Kidney tubule cell (primary cell): ENCODE measurements at regions not wholly inside any gene's neighbourhood (a gene's known extent, or its start where the extent isn't known, plus 50 kb on each side); places are given as distances from the start of the nearest gene placed in this dataset.
"Not testable (repeated sequence)": the region's sequence is repeated elsewhere in the genome, so short reads cannot be mapped to it uniquely, and the experiment has no call there.

ENCODE experiments used
- DNase-seq: peaks from one replicate; pipeline ENCODE4 v3.0.0-alpha.2; 2018; ENCODE audit warnings: low spot score

DNA sequence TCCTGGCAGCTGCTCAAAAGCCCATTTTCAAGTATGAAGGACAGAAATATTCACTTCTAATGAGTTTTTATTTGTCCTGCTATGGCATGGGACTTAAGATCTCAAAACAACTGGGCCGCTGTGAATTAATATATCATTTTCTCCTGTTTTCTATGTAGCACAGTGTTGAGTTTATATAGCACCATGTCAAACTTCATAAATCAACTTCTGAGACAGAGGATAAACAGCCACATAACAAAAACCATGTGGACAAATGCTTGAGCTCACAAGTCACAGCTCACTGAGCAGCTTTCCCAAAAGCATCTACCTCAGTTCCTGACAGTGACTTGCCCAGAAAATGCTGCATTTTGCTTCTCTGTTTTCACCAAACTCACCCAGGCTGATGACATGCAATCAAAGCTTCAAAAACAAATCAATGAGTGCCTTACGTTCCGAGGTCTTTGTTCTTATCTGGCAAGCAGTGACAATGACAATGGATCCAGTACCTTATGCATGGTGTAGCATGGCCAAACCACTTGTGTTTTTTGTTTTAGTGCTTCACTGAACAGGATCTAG is 722.6 kb downstream of the LRRIQ3 start:
- DNase-seq: peak; percentile 19

DNA sequence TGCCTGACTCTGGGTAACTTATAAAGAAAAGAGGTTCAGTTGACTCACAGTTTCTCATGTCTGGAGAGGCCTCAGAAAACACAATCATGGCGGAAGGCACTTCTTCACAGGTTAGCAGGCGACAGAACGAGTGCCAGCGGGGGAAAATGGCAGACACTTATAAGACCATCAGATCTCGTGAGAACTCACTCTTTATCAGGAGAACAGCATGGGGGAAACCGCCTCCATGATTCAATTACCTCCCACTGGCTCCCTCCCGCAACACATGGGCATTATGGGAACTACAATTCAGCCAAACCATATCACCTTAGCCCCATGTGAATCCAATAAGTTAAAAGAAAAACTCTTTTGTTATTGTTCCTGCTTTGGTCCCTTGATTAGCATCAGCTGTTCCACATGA is 725.2 kb downstream of the LRRIQ3 start:
- DNase-seq: no peak

DNA sequence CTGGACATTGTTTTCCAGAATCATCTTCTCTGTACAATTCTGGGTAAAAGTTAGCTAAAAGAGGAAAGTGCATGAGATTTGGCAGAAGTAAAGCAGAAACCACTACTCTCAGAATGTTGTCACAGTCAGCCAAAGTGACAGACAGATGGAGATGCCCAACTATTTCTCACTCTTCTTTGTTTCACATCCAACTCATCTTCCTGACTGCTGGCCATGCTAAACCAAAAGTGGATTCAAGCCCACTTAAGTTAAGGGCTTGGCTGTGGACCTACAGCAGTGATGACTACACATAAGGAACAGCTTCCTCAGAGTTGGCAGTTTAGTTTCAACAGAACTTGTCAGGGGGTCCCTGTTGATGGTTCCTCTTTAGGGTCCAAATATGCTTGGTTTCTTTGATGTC is 730.2 kb downstream of the LRRIQ3 start:
- DNase-seq: no peak

DNA sequence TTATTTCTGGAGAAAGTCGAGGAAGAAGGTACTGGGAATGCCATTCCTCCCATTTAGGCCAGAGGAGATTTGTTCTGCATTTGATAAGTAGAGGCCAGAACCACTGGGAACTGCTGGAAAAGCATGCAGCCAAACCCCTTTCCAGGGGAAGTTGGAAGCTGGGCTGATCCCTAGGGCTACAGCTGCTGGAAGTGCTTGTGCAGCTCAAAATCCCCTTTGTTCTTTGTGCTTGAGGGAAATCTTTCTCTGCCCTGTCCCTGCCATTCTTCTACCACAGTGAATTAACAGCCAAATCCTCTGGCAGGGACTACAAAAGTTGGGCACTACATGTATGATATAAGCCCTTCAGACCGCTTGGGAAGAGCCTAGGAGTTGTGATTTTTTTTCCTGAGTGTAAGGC is 734.1 kb downstream of the LRRIQ3 start:
- no peak for DNase-seq

DNA sequence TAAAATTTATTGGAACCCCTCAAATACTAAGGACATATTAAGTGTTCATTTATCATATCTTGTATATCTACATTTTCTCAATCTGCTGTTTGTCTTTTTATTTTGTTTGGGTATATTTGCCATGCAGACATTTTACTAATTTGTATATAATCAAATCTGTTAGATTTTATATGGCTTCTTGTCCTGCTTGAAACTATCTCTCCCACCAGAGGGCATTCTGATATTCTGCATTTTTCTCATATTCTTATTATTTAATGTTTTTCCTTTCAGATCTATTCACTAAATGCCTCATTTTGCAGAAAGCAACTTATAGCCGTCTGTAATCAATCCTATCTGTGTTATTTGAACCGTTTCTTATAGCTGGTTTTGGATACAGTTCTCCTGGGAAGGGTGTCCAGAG is 745.5 kb downstream of the LRRIQ3 start:
- DNase-seq: no peak

DNA sequence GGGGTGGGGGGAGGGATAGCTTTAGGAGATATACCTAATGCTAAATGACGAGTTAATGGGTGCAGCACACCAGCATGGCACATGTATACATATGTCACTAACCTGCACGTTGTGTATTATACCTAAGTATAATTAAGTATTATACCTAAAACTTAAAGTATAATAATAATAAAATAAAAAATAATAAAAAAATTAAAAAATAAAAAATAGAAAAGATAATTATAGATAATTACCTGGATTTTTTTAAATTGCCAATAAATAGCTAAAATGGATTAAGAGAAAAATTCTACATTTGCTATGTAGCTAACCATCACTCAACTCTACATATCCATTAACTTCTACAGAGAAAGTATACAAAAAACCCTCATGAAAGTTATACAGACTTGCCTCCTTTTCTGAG is 747.3 kb downstream of the LRRIQ3 start:
- DNase-seq: not testable (repeated sequence)

DNA sequence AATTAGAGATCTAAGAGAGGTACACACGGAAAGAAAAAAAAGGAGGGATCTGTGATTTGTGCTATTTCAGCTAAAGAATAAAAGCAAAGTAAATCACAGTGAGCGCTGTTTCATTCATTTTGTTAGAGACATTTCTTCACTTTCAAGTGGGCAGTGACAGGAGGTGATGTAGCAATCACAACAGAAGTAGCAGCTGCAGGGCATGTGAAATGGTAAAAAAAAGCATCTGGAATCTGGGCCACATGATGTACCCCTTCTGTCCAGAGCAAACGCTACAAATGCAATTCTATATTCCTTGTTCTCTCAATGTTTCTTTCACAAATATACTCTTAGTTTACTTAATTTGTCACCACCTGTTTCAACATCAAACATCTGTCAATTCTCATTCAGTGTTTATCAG is 786.5 kb downstream of the LRRIQ3 start:
- DNase-seq: no peak

DNA sequence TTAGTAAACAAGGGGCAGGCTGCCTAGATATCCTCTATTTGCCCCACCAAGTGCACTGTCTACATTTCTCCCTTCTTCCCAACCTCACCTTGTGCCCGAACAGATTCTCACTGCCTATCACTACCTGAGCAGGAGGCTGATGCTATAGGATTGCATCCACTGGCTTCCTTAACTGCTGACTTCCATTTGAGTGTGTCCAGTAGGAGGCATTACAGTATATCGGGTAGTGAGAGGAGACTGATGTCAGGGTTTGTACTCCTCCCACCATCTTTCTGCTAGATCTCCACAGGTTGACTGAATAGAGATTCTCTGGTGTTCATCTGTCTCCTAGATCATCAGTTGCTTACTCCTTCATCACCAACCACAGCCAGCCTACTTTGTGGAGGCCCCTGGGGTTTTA is 796.3 kb downstream of the LRRIQ3 start:
- DNase-seq: no peak

DNA sequence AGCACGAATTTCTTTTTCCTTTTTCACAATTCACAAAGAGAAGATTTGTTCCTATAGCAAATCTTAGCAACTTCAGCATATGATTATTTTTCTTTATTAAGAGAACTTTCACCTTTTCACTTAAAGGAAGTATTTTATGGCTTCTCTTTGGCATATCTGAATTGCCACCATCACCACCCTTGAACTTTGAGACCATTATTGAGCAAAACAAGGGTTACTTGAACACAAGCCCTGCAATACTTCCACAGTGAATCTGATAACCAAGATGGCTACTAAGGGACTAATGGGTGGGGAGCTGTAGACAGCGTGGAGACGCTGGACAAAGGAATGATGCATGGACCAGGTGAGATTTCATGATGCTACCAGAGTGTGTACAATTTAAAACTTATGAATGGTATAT is 815.0 kb downstream of the LRRIQ3 start:
- no peak for DNase-seq

DNA sequence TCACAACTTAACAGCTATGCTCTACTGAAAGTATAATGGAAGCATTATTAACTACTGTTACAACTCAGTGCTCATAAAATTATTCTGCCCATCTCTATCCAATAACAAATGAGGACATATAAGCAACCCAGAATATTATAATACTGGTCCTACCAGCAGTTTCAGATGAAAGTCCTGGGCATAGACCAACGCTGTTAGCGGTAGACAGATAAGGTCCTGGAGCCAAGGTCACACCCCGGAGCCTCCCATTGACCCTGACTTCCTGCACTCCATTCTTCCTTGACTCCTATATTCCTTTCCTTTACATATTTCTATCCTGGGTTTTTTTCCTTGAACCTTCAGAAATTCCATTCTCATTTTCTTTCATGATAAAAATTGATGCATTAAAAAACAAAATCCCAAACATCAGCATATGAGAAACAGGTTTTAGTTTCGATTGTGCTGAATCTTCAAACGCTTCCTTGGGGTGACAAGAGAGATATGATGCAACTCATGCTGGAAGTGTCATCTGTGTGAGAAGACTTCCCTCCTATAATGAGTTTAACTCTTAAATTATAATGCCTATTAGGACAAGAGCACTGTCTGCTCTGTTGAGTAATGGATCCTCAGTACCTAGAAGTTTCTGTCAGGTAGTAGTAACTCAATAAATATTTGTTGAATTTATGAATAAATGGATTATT is 831.1 kb downstream of the LRRIQ3 start:
- DNase-seq: no peak

DNA sequence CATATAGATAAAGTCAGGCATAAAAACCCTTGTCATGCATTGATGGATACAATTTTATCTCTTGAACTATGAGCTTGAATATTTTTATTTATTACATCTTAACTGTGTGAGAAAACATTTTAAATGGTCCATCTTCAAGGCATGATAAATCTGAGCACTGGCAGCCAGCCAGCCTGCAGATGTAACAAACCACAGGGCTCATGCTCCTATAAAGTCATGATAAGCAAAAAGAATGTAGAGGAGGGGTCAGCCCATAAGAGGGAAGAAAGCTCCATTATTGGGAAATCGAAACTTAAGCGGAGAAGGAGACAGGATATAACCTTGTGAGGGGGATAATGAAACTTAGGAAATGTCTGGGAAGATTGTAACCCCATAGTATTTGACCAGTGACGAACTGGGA is 839.0 kb downstream of the LRRIQ3 start:
- DNase-seq: no peak

DNA sequence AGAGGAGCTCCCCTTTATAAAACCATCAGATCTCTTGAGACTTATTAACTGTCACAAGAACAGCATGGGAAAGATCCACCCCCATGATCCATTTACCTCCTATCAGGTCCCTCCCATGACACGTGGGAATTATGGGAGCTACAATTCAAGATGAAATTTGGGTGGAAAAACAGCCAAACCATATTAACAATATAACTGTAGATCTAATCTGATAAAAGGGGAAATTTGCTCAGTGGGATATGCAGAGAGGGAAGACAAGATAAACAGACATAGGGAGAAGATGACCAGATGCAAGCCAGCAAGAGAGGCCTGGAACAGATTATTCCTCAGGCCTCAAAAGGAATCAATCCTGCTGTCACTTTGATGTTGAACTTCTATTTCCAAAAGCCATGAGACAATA is 841.5 kb downstream of the LRRIQ3 start:
- DNase-seq: no peak

DNA sequence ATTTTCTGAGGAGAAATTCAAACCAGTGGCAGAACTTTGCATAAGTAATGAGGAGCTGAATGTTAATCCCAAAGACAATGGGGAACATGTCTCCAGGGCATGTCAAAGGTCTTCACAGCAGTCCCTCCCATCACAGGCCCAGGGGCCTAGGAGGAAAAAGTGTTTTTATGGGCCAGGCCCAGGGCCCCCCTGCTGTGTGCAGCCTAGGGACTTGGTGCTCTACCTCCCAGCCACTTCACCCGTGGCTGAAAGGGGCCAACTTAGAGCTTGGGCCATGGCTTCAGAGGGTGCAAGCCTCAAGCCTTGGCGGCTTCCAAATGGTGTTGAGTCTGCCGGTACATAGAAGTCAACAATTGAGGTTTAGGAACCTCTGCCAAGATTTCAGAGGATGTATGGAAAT is 854.0 kb downstream of the LRRIQ3 start:
- no peak for DNase-seq

DNA sequence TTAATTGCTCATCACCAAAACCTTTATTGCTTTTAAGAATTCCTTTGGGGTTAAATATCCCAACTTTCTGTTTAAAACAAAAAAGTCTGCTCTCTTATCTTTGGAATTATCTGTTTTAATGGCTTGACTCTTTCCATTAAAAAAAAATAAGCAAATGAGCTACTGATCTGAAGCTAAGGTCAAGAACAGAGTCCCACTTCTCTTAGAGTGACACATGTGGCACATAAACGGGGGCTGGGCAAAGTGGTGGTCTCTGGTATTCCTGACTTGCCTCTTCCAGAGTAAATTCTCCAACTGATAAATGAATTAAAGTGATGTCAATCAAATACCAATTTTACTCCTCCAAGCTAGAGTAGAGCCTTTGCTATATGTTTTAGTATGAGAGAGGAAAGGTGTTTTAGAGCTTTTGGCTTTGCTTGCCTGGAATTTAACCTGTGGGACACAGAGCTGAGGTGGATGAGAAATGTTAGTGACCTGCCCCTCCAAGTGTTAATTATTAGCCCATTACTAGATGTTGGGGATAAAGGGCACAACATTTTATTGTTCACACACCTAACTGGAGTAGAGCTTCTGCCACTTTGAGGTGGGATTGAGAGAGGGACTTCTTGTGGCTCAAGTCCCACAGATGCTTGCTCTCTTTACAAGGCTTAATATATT is 864.0 kb downstream of the LRRIQ3 start:
- DNase-seq: no peak

DNA sequence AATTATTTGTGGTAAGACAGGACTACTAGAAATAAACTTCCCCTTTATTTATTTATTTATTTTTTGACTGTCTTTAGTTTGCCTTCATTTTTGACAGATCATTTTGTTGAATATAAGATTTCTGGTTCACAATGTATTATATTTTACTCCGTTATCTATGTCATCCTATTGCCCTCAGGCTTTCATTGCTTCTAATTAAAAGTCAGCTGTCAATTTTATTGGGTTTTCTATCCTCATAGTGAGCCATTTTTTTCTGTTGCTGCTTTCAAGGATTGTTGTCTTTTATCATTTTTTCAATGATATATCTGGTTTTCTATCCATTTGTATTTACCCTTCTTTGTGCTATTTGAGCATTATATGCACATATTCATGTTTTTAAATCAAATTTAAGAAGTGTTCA is 866.2 kb downstream of the LRRIQ3 start:
- no peak for DNase-seq

DNA sequence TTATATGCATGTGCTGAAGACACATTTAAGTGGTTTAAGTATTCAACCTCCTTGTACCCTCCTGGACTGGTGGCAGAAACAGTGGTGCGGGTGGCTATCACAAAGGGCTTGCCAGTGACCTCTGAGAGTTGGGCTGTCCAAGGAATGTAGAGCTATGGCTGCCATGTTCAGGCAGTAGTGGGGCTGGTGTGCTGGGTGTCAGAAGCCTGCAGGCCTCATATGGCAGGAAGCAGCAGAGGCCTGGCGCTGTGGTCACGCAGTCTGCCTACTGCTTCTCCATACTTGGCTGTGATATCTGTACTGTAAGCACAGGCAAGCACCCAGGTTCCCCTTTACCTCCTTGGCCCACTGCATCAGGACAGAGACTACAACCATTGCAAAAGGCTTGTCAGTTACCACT is 870.0 kb downstream of the LRRIQ3 start:
- DNase-seq: no peak

DNA sequence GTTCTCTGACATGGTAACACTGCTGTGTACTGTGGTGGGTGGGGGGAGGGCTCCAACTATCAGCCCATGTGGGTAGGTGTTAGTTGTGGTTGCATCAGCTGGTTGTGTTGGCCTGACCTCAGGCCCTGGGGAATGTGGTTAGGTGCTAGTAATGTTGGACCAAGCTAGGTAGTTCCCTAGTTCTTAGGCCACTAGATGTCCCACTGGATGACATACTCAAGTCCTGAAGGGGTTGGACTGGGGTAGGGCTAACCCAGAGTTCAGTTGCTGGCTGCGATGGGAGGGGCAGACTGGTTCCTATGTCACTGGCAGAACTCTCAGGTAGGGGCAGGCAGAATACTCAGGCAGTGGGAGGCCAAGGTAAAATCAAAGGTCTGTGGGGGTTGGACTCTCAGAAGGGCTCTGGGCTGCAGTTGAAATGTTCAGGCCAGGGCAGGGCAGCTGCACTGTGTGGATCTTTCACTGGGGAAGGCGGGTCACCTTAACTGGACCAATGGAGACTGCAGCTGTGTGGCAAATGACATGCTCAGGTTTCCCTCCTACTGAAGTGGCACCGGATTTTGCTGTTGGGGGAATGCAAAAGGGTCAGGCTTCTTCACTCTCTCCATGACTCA is 870.7 kb downstream of the LRRIQ3 start:
- no peak for DNase-seq

DNA sequence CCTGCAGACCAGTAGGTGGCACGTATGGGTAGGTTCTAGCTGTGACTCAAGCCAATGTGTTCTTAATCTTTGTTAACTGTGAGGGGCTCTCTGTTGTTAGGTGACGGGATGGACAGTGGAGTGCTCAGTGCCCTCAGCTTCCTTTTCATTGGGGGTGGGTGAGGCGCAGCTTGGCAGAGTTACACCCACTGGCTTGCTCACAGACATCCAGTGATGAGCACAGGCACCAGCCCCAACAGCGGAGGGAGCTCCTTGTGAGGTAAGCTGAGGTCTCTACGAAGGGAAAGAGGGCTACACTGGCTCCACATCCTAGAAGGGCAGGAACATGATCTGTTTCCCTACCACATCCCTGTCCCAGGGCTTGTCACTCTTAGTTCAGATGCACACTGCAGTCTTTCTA is 871.3 kb downstream of the LRRIQ3 start:
- DNase-seq: no peak

DNA sequence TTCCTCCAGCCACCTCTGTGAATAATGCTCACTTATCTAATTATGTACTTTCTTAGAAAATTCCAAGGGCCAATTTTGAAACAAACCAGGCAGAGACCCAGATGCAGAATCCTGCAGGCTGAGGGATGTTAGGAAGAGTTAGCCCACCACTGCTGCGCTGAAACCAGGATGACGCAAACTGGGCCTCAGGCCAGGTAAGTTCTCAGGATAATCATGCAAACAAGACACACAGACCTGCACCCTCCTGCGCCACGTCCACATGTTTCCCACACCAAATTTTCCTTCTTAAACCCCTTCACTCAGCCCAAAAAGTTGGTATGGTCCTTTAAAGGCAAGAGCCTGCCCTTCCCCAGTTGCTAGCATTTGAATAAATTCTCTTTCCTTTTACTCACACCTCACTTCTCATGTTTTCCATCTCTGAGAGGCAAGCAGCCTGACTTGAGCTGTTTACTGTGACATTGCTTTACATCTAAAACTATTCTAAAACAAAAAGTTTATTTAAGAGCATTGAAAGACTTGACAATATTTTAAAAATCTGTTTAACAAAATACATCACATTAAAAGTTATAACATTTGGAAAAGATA is 887.1 kb downstream of the LRRIQ3 start:
- DNase-seq: no peak

DNA sequence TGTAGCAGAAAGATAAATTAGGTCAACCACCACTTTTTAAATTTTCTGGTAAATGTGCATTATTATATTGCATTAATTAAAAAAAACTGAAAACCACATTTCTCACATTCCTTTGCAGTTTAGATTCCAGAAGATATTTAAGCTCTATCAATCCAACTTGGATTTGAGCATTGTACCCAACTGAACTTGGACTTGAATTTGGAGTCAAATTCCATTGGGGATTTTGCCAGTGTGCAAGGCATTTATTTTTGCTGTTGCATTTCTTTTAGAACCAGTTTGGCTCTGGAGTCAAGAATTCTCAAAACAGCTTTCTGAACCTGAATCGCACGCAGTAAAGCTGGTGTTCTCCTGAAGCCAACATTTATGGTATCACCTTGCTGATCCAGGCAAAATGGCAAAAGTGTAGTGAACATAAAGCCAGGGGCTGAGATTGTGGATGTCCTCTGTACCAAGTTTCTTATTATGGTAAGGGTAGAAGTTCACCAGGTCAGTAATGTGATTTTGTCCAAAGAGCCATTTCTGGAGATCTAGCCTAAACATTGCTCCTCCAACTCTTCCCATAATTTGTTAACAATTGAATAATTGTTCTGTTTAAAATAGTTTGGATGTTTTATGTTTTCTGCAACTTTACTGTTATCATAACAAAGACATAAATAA is 890.9 kb downstream of the LRRIQ3 start:
- DNase-seq: no peak

DNA sequence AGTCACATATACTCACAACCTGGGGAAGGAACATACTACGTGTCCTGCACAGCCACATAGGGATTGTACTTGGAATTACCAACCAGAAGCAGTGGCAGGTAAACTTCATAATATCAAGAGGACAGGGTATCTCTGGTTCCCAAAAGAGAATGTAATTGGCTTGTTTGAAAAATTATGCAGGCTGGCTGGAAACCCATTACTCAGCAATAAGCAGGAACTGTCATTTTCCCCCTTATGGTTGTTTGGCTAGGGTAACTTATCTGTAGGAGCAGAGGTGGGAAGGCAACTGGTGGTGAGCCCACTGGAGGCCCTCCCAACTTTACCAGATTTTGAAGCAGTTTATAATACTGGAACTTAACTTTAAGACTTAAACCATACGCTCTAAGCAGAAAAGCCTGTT is 924.1 kb downstream of the LRRIQ3 start:
- DNase-seq: no peak

DNA sequence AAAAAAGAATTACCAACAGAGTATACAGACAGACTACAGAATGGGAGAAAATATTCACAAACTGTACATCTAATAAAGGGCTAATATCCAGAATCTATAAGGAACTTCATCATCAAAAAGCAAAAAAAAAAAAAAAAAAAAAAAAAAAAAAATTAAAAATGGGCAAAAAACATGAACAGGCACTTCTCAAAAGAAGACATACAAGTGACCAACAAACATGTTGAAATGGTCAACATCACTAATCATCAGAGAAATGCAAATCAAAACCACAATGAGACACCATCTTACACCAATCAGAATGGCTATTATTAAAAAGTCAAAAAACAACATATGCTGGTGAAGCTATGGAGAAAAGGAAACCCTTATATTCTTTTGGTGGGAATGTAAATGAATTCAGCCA is 952.8 kb downstream of the LRRIQ3 start:
- not testable (repeated sequence) for DNase-seq
